ENCODE measurements at regions not wholly inside any gene's neighbourhood (a gene's known extent, or its start where the extent isn't known, plus 50 kb on each side); places are given as distances from the start of the nearest gene placed in this dataset.

DNA sequence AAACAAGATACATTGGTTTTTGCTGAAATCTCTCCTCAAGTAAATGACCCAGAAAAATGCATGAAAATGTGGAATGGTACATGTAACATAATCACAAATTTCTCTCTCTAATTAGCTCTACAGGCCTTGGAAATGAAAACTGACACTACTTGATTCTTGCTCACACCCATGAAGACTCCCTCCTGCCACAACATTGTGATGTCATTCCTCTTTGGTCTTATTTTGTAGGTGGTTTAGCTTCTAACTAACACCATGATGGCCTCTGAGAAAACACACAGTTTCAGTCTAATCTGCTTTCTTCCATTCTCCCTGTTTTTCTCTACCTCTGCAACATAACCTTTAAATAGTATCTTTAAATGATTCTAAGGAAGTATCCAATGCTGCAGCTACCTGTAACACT, 78.6 kb upstream of the FAM174A start:
- TF ChIP-seq, protein P1, sequence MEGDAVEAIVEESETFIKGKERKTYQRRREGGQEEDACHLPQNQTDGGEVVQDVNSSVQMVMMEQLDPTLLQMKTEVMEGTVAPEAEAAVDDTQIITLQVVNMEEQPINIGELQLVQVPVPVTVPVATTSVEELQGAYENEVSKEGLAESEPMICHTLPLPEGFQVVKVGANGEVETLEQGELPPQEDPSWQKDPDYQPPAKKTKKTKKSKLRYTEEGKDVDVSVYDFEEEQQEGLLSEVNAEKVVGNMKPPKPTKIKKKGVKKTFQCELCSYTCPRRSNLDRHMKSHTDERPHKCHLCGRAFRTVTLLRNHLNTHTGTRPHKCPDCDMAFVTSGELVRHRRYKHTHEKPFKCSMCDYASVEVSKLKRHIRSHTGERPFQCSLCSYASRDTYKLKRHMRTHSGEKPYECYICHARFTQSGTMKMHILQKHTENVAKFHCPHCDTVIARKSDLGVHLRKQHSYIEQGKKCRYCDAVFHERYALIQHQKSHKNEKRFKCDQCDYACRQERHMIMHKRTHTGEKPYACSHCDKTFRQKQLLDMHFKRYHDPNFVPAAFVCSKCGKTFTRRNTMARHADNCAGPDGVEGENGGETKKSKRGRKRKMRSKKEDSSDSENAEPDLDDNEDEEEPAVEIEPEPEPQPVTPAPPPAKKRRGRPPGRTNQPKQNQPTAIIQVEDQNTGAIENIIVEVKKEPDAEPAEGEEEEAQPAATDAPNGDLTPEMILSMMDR (IDR thresholded peaks at IDR 0.05) = no peak
- TF ChIP-seq, protein P2, sequence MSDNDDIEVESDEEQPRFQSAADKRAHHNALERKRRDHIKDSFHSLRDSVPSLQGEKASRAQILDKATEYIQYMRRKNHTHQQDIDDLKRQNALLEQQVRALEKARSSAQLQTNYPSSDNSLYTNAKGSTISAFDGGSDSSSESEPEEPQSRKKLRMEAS (CRISPR knock-in tag; IDR thresholded peaks at IDR 0.05) = no peak
- TF ChIP-seq, protein P3, sequence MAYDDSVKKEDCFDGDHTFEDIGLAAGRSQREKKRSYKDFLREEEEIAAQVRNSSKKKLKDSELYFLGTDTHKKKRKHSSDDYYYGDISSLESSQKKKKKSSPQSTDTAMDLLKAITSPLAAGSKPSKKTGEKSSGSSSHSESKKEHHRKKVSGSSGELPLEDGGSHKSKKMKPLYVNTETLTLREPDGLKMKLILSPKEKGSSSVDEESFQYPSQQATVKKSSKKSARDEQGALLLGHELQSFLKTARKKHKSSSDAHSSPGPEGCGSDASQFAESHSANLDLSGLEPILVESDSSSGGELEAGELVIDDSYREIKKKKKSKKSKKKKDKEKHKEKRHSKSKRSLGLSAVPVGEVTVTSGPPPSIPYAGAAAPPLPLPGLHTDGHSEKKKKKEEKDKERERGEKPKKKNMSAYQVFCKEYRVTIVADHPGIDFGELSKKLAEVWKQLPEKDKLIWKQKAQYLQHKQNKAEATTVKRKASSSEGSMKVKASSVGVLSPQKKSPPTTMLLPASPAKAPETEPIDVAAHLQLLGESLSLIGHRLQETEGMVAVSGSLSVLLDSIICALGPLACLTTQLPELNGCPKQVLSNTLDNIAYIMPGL (CRISPR knock-in tag; IDR thresholded peaks at IDR 0.05) = no peak
- TF ChIP-seq HMGA2 (CRISPR knock-in tag; IDR thresholded peaks at IDR 0.05) (no peak), CREM (CRISPR knock-in tag; IDR thresholded peaks at IDR 0.05) (no peak), SMAD3 (CRISPR knock-in tag; IDR thresholded peaks at IDR 0.05; ENCODE audit: borderline replicate concordance) (no peak), TP53 (CRISPR knock-in tag; IDR thresholded peaks at IDR 0.05) (no peak), ZNF121 (CRISPR knock-in tag; IDR thresholded peaks at IDR 0.05) (no peak), ATF1 (CRISPR knock-in tag; IDR thresholded peaks at IDR 0.05) (no peak)
- TF ChIP-seq, protein P4, sequence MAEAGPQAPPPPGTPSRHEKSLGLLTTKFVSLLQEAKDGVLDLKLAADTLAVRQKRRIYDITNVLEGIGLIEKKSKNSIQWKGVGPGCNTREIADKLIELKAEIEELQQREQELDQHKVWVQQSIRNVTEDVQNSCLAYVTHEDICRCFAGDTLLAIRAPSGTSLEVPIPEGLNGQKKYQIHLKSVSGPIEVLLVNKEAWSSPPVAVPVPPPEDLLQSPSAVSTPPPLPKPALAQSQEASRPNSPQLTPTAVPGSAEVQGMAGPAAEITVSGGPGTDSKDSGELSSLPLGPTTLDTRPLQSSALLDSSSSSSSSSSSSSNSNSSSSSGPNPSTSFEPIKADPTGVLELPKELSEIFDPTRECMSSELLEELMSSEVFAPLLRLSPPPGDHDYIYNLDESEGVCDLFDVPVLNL (CRISPR knock-in tag; IDR thresholded peaks at IDR 0.05; ENCODE audit: borderline replicate concordance, low read depth) = no peak

All from WTC11 (cell line).